GM12878 (cell line): ENCODE measurements at regions not wholly inside any gene's neighbourhood (a gene's known extent, or its start where the extent isn't known, plus 50 kb on each side); places are given as distances from the start of the nearest gene placed in this dataset.

Experiments
- ATAC-seq: fragments of 200-7000 bp; cut with Tn5 transposase; 3 replicates; pipeline ENCODE4 v1.9.1; 2020; ENCODE audit warnings: mild to moderate bottlenecking, moderate library complexity
- BruUV-seq: library from RNA; stranded (reverse); fragments of 400-500 nt; replicated peaks from 2 replicates; lab custom pipeline; 2021; lab: Mats Ljungman, UMichigan
- CTCF ChIA-PET: fragments of 300-600 bp; sonication (Branson Sonifier 250); formaldehyde crosslinking; extraction: SDS; loops from one replicate; lab custom pipeline; 2021; ENCODE audit warnings: inconsistent platforms; lab: Yijun Ruan, JAX
- POLR2A ChIA-PET: fragments of 350-600 bp; formaldehyde crosslinking; extraction: SDS; loops from one replicate; lab custom pipeline; 2021; ENCODE audit warnings: inconsistent platforms; lab: Charles Lee
- RAD21 ChIA-PET: fragments of 300-600 bp; sonication (Branson Sonifier 250); formaldehyde crosslinking; loops from one replicate; lab custom pipeline; 2023; ENCODE audit warnings: antibody characterized with exemption; ENCODE audit not compliant: unreplicated experiment; lab: Charles Lee
- SMC1A ChIA-PET: fragments of 300-600 bp; sonication (Branson Sonifier 250); formaldehyde crosslinking; loops from one replicate; lab custom pipeline; 2023; ENCODE audit not compliant: unreplicated experiment, uncharacterized antibody; lab: Charles Lee
- DNase-seq: peaks from one replicate; pipeline ENCODE4 v3.0.0-alpha.2; 2011; ENCODE audit warnings: low read depth, low spot score
- FAIRE-seq: peaks from 3 replicates; lab custom pipeline; 2011; peaks lifted over from hg19 to GRCh38; lab: Jason Lieb, UNC
- H2AFZ ChIP-seq: 2 replicates; pipeline ENCODE4 v1.6.0; 2011; ENCODE audit warnings: low read depth, low read length, control low read depth; ENCODE audit not compliant: control insufficient read depth
- H3K27ac ChIP-seq: 2 replicates; pipeline ENCODE4 v1.5.1; 2011; ENCODE audit warnings: control low read depth; ENCODE audit not compliant: control insufficient read depth, insufficient read depth
- H3K27me3 ChIP-seq, 2 experiments: replicated peaks in 1 of 2; 2 replicates each; pipeline versions ENCODE4 v1.6.0 to v1.6.1; 2011; ENCODE audit warnings: low read length in 1 of 2; ENCODE audit not compliant: control insufficient read depth in 2 of 2, insufficient read depth in 2 of 2
- H3K36me3 ChIP-seq, 2 experiments: 2 replicates each; pipeline ENCODE4 v1.5.1; 2011; ENCODE audit warnings: low read length in 1 of 2; ENCODE audit not compliant: control insufficient read depth in 2 of 2, insufficient read depth in 2 of 2
- H3K4me1 ChIP-seq: 2 replicates; pipeline ENCODE4 v1.6.1; 2011; ENCODE audit warnings: mild to moderate bottlenecking, low read length, moderate library complexity, mixed read lengths; ENCODE audit not compliant: control insufficient read depth, insufficient read depth
- H3K4me2 ChIP-seq: 2 replicates; pipeline ENCODE4 v1.6.0; 2011; ENCODE audit warnings: control low read depth; ENCODE audit not compliant: control insufficient read depth, insufficient read depth
- H3K4me3 ChIP-seq: fragments of 200-600 bp; sonication (generic); 2 replicates; pipeline ENCODE4 v1.5.1; 2016
- H3K79me2 ChIP-seq: 2 replicates; pipeline ENCODE4 v1.6.0; 2011; ENCODE audit warnings: low read length; ENCODE audit not compliant: control insufficient read depth, insufficient read depth
- H3K9ac ChIP-seq: 2 replicates; pipeline ENCODE4 v1.8.0; 2011; ENCODE audit warnings: low read length, control low read depth, mixed read lengths; ENCODE audit not compliant: control insufficient read depth, insufficient read depth
- H3K9me3 ChIP-seq: replicated peaks from 3 replicates; pipeline ENCODE4 v1.5.1; 2011; ENCODE audit warnings: mild to moderate bottlenecking, low read length; ENCODE audit not compliant: control insufficient read depth, insufficient read depth
- H4K20me1 ChIP-seq: 2 replicates; pipeline ENCODE4 v1.6.0; 2011; ENCODE audit not compliant: control insufficient read depth, insufficient read depth
- BACH1 ChIP-seq: fragments of 450-650 bp; IDR thresholded peaks from 2 replicates; pipeline ENCODE4 v1.6.1; 2017; ENCODE audit warnings: mild to moderate bottlenecking, borderline replicate concordance
- BCL3 ChIP-seq: IDR thresholded peaks from 2 replicates; pipeline ENCODE4 v1.6.1; 2011; ENCODE audit warnings: borderline replicate concordance, low read depth, mild to moderate bottlenecking, moderate library complexity, low read length; ENCODE audit not compliant: insufficient read depth, poor library complexity, severe bottlenecking
- BMI1 ChIP-seq: fragments of 450-650 bp; IDR thresholded peaks from 2 replicates; pipeline ENCODE4 v1.6.1; 2016; ENCODE audit warnings: mild to moderate bottlenecking, moderate library complexity, borderline replicate concordance
- CBFB ChIP-seq: IDR thresholded peaks from 2 replicates; pipeline ENCODE4 v1.6.1; 2016; ENCODE audit warnings: antibody characterized with exemption, low read depth
- CTCF ChIP-seq, 3 experiments: IDR thresholded peaks in 2 of 3; conservative IDR thresholded peaks in 1 of 3; 2 replicates each; pipeline ENCODE4 v1.5.1; 2011; ENCODE audit warnings: low read depth in 3 of 3, low read length in 3 of 3, mild to moderate bottlenecking in 3 of 3, control low read depth in 2 of 3, moderate library complexity in 2 of 3, inconsistent platforms in 1 of 3, mixed read lengths in 1 of 3; ENCODE audit not compliant: control insufficient read depth in 2 of 3, insufficient read depth in 1 of 3; ENCODE audit errors: extremely low read depth in 1 of 3
- HDAC2 ChIP-seq: fragments of 200-600 bp; sonication (generic); IDR thresholded peaks from 2 replicates; pipeline ENCODE4 v1.6.1; 2017
- HDGF ChIP-seq: fragments of 450-650 bp; IDR thresholded peaks from 2 replicates; pipeline ENCODE4 v1.6.1; 2016; ENCODE audit warnings: antibody characterized with exemption
- MAX ChIP-seq: IDR thresholded peaks from 2 replicates; pipeline ENCODE4 v1.6.1; 2012; ENCODE audit warnings: low read depth, low read length, improper control_type of control experiment
- NFIC ChIP-seq: IDR thresholded peaks from 2 replicates; pipeline ENCODE4 v1.6.1; 2012; ENCODE audit warnings: low read depth, mild to moderate bottlenecking, inconsistent platforms, low read length, moderate library complexity
- NFXL1 ChIP-seq: fragments of 450-650 bp; IDR thresholded peaks from 2 replicates; pipeline ENCODE4 v1.6.1; 2017; ENCODE audit warnings: antibody characterized with exemption, mild to moderate bottlenecking, borderline replicate concordance
- NR2C1 ChIP-seq: fragments of 450-650 bp; IDR thresholded peaks from 2 replicates; pipeline ENCODE4 v1.6.1; 2017; ENCODE audit warnings: antibody characterized with exemption, mild to moderate bottlenecking, moderate library complexity
- NRF1 ChIP-seq: conservative IDR thresholded peaks from 2 replicates; pipeline ENCODE4 v1.6.1; 2011; ENCODE audit warnings: mild to moderate bottlenecking, low read depth, low read length, improper control_type of control experiment
- ZBTB11 ChIP-seq: fragments of 450-650 bp; formaldehyde crosslinking; IDR thresholded peaks from 2 replicates; pipeline ENCODE4 v1.5.0; 2022; ENCODE audit warnings: mild to moderate bottlenecking, missing genetic modification characterization
- ZBTB40 ChIP-seq: fragments of 450-650 bp; IDR thresholded peaks from 2 replicates; pipeline ENCODE4 v1.6.1; 2016; ENCODE audit warnings: mild to moderate bottlenecking, moderate library complexity, borderline replicate concordance
- in situ Hi-C: fragments of 300-500 bp; cut with MboI; formaldehyde crosslinking; loops from 9 replicates; pipeline ENCODE4 v1.14.3; 2018; ENCODE audit warnings: mixed read lengths
- intact Hi-C: fragments of 100-400 bp; cut with micrococcal nuclease; formaldehyde crosslinking; loops from one replicate; pipeline ENCODE4 v1.14.2; 2022; ENCODE audit not compliant: unreplicated experiment

GRCh38 chr2:61758159-61758558, 95.7 kb downstream of the FAM161A start:
- H4K20me1 ChIP-seq: no peaks in the 10 kb centered on the region
- no peak overlapping the region for H3K9ac ChIP-seq
- no TSS peak for BruUV-seq
- ATAC-seq: no peak
- ChIA-PET RAD21 (no interaction called here), POLR2A (interaction anchor here (0.6 kb wide), 1 partner anchor 63 kb away, joined by 3 read pairs; no protein-coding TSS in a partner anchor), CTCF (no interaction called here), SMC1A (no interaction called here)
- no peak for DNase-seq
- no peak overlapping the region for H3K27ac ChIP-seq
- H3K27me3 ChIP-seq: no peaks in the 10 kb centered on the region; a peak in 1 of 4 replicates
- no peaks in the 10 kb centered on the region for H3K36me3 ChIP-seq
- H3K4me1 ChIP-seq: no peaks in the 10 kb centered on the region
- H3K4me2 ChIP-seq: no peak overlapping the region
- H2AFZ ChIP-seq: no peak overlapping the region
- no peak for FAIRE-seq
- peaks cover 3% of the 10 kb centered on the region; the same call in 2 of the 3 replicates for H3K9me3 ChIP-seq
- in situ Hi-C loops (no loop called here), intact Hi-C loops (no loop called here)
- H3K79me2 ChIP-seq: peaks cover 4% of the 10 kb centered on the region; the same call in 1 of the 2 replicates
- H3K4me3 ChIP-seq: no peak overlapping the region
- no peak for TF ChIP-seq MAX
- TF ChIP-seq NRF1: no peak
- TF ChIP-seq NR2C1: no peak
- no peak for TF ChIP-seq ZBTB40
- no peak for TF ChIP-seq HDAC2
- TF ChIP-seq CBFB: no peak
- TF ChIP-seq NFXL1: no peak
- TF ChIP-seq BCL3: no peak
- TF ChIP-seq BACH1: no peak
- no peak for TF ChIP-seq BMI1
- no peak for TF ChIP-seq NFIC
- no peak for TF ChIP-seq CTCF (IDR thresholded peaks at IDR 0.05 in 2 of 3, conservative IDR thresholded peaks at IDR 0.05 in 1 of 3; ENCODE audit: control insufficient read depth in 2 of 3, extremely low read depth in 1 of 3, insufficient read depth in 1 of 3, low read depth in 3 of 3, low read length in 3 of 3)
- no peak for TF ChIP-seq HDGF
- TF ChIP-seq ZBTB11 (CRISPR knock-in tag): no peak
